LNCaP clone FGC (cell line): ENCODE measurements at regions not wholly inside any gene's neighbourhood (a gene's known extent, or its start where the extent isn't known, plus 50 kb on each side); places are given as distances from the start of the nearest gene placed in this dataset.

Source experiments
- DNase-seq: peaks from one replicate; pipeline ENCODE4 v3.0.0-alpha.2; 2011; ENCODE audit warnings: low read depth
- H3K4me3 ChIP-seq: 2 replicates; pipeline ENCODE4 v1.5.1; 2011; ENCODE audit warnings: mild to moderate bottlenecking, low read depth, low read length, control low read depth
- CTCF ChIP-seq: IDR thresholded peaks from 2 replicates; pipeline ENCODE4 v1.5.1; 2012; ENCODE audit warnings: mild to moderate bottlenecking; ENCODE audit not compliant: control insufficient read depth, insufficient read depth; ENCODE audit errors: extremely low read depth

- DNase-seq = no peak
- TF ChIP-seq CTCF = no peak
- no peak overlapping the region for H3K4me3 ChIP-seq
Measured at GRCh38 chr2:201975964-201976612, 57.6 kb upstream of the FZD7 start.

- DNase-seq = no peak
- no peak overlapping the region for H3K4me3 ChIP-seq
- TF ChIP-seq CTCF = no peak
Measured at GRCh38 chr2:201977651-201978050, 56.0 kb upstream of the FZD7 start.

- H3K4me3 ChIP-seq = no peak overlapping the region
- no peak for TF ChIP-seq CTCF
- DNase-seq = no peak
Measured at GRCh38 chr2:201978333-201978732, 55.3 kb upstream of the FZD7 start.

GRCh38 chr2:201978986-201979385, 54.7 kb upstream of the FZD7 start:
- H3K4me3 ChIP-seq = no peak overlapping the region
- DNase-seq = no peak
- no peak for TF ChIP-seq CTCF

- no peak for TF ChIP-seq CTCF
- DNase-seq = no peak
- H3K4me3 ChIP-seq = no peak overlapping the region
Measured at GRCh38 chr2:201980389-201980821, 53.2 kb upstream of the FZD7 start.

- no peak for TF ChIP-seq CTCF
- H3K4me3 ChIP-seq = no peak overlapping the region
- DNase-seq = no peak
Measured at GRCh38 chr2:201980946-201981345, 52.7 kb upstream of the FZD7 start.

GRCh38 chr2:201983174-201983573, 50.5 kb upstream of the FZD7 start:
- no peak overlapping the region for H3K4me3 ChIP-seq
- TF ChIP-seq CTCF = no peak
- no peak for DNase-seq
